GM12878 (cell line): ENCODE measurements at regions not wholly inside any gene's neighbourhood (a gene's known extent, or its start where the extent isn't known, plus 50 kb on each side); places are given as distances from the start of the nearest gene placed in this dataset.

Source experiments
- ATAC-seq: fragments of 200-7000 bp; cut with Tn5 transposase; 3 replicates; pipeline ENCODE4 v1.9.1; 2020; ENCODE audit warnings: mild to moderate bottlenecking, moderate library complexity
- BruUV-seq: library from RNA; stranded (reverse); fragments of 400-500 nt; replicated peaks from 2 replicates; lab custom pipeline; 2021; lab: Mats Ljungman, UMichigan
- CTCF ChIA-PET: fragments of 300-600 bp; sonication (Branson Sonifier 250); formaldehyde crosslinking; extraction: SDS; loops from one replicate; lab custom pipeline; 2021; ENCODE audit warnings: inconsistent platforms; lab: Yijun Ruan, JAX
- POLR2A ChIA-PET: fragments of 350-600 bp; formaldehyde crosslinking; extraction: SDS; loops from one replicate; lab custom pipeline; 2021; ENCODE audit warnings: inconsistent platforms; lab: Charles Lee
- RAD21 ChIA-PET: fragments of 300-600 bp; sonication (Branson Sonifier 250); formaldehyde crosslinking; loops from one replicate; lab custom pipeline; 2023; ENCODE audit warnings: antibody characterized with exemption; ENCODE audit not compliant: unreplicated experiment; lab: Charles Lee
- SMC1A ChIA-PET: fragments of 300-600 bp; sonication (Branson Sonifier 250); formaldehyde crosslinking; loops from one replicate; lab custom pipeline; 2023; ENCODE audit not compliant: unreplicated experiment, uncharacterized antibody; lab: Charles Lee
- DNase-seq: peaks from one replicate; pipeline ENCODE4 v3.0.0-alpha.2; 2011; ENCODE audit warnings: low read depth, low spot score
- FAIRE-seq: peaks from 3 replicates; lab custom pipeline; 2011; peaks lifted over from hg19 to GRCh38; lab: Jason Lieb, UNC
- H2AFZ ChIP-seq: 2 replicates; pipeline ENCODE4 v1.6.0; 2011; ENCODE audit warnings: low read depth, low read length, control low read depth; ENCODE audit not compliant: control insufficient read depth
- H3K27ac ChIP-seq: 2 replicates; pipeline ENCODE4 v1.5.1; 2011; ENCODE audit warnings: control low read depth; ENCODE audit not compliant: control insufficient read depth, insufficient read depth
- H3K27me3 ChIP-seq, 2 experiments: replicated peaks in 1 of 2; 2 replicates each; pipeline versions ENCODE4 v1.6.0 to v1.6.1; 2011; ENCODE audit warnings: low read length in 1 of 2; ENCODE audit not compliant: control insufficient read depth in 2 of 2, insufficient read depth in 2 of 2
- H3K36me3 ChIP-seq, 2 experiments: 2 replicates each; pipeline ENCODE4 v1.5.1; 2011; ENCODE audit warnings: low read length in 1 of 2; ENCODE audit not compliant: control insufficient read depth in 2 of 2, insufficient read depth in 2 of 2
- H3K4me1 ChIP-seq: 2 replicates; pipeline ENCODE4 v1.6.1; 2011; ENCODE audit warnings: mild to moderate bottlenecking, low read length, moderate library complexity, mixed read lengths; ENCODE audit not compliant: control insufficient read depth, insufficient read depth
- H3K4me2 ChIP-seq: 2 replicates; pipeline ENCODE4 v1.6.0; 2011; ENCODE audit warnings: control low read depth; ENCODE audit not compliant: control insufficient read depth, insufficient read depth
- H3K4me3 ChIP-seq: fragments of 200-600 bp; sonication (generic); 2 replicates; pipeline ENCODE4 v1.5.1; 2016
- H3K79me2 ChIP-seq: 2 replicates; pipeline ENCODE4 v1.6.0; 2011; ENCODE audit warnings: low read length; ENCODE audit not compliant: control insufficient read depth, insufficient read depth
- H3K9ac ChIP-seq: 2 replicates; pipeline ENCODE4 v1.8.0; 2011; ENCODE audit warnings: low read length, control low read depth, mixed read lengths; ENCODE audit not compliant: control insufficient read depth, insufficient read depth
- H3K9me3 ChIP-seq: replicated peaks from 3 replicates; pipeline ENCODE4 v1.5.1; 2011; ENCODE audit warnings: mild to moderate bottlenecking, low read length; ENCODE audit not compliant: control insufficient read depth, insufficient read depth
- H4K20me1 ChIP-seq: 2 replicates; pipeline ENCODE4 v1.6.0; 2011; ENCODE audit not compliant: control insufficient read depth, insufficient read depth
- ESRRA ChIP-seq: IDR thresholded peaks from 2 replicates; pipeline ENCODE4 v1.6.1; 2012; ENCODE audit warnings: mild to moderate bottlenecking, low read length, improper control_type of control experiment
- FOS ChIP-seq: IDR thresholded peaks from 3 replicates; pipeline ENCODE4 v1.6.1; 2011; ENCODE audit warnings: borderline replicate concordance; ENCODE audit not compliant: insufficient read length; ENCODE audit errors: extremely low read depth
- KLF5 ChIP-seq: fragments of 450-650 bp; IDR thresholded peaks from 2 replicates; pipeline ENCODE4 v1.6.1; 2014; ENCODE audit warnings: mild to moderate bottlenecking; ENCODE audit not compliant: partially characterized antibody
- NRF1 ChIP-seq: conservative IDR thresholded peaks from 2 replicates; pipeline ENCODE4 v1.6.1; 2011; ENCODE audit warnings: mild to moderate bottlenecking, low read depth, low read length, improper control_type of control experiment
- RBBP5 ChIP-seq: fragments of 200-600 bp; sonication (generic); conservative IDR thresholded peaks from 2 replicates; pipeline ENCODE4 v1.6.1; 2016
- SIX5 ChIP-seq: IDR thresholded peaks from 2 replicates; pipeline ENCODE4 v1.6.1; 2011; ENCODE audit warnings: mild to moderate bottlenecking, low read depth, low read length, moderate library complexity; ENCODE audit not compliant: severe bottlenecking
- SREBF2 ChIP-seq: IDR thresholded peaks from 2 replicates; pipeline ENCODE4 v1.6.1; 2012; ENCODE audit warnings: mild to moderate bottlenecking, low read length
- STAT3 ChIP-seq: IDR thresholded peaks from 2 replicates; pipeline ENCODE4 v1.6.1; 2011; ENCODE audit warnings: low read depth, low read length, improper control_type of control experiment
- TAF1 ChIP-seq: IDR thresholded peaks from 2 replicates; pipeline ENCODE4 v1.6.1; 2011; ENCODE audit warnings: mild to moderate bottlenecking, low read depth, low read length, borderline replicate concordance
- TARDBP ChIP-seq: IDR thresholded peaks from 2 replicates; pipeline ENCODE4 v1.6.1; 2016; ENCODE audit warnings: borderline replicate concordance
- WRNIP1 ChIP-seq: IDR thresholded peaks from 2 replicates; pipeline ENCODE4 v1.6.1; 2011; ENCODE audit warnings: low read depth, low read length, improper control_type of control experiment, borderline replicate concordance
- YBX1 ChIP-seq: fragments of 450-650 bp; IDR thresholded peaks from 2 replicates; pipeline ENCODE4 v1.6.1; 2016; ENCODE audit warnings: antibody characterized with exemption
- WGBS: methylation state at CpG from one replicate; pipeline ENCODE4 v1.1.6; 2016; ENCODE audit warnings: low lambda C conversion rate; ENCODE audit not compliant: insufficient replicate concordance, insufficient coverage; ENCODE audit errors: missing lambda C conversion rate; 5-methylcytosine and 5-hydroxymethylcytosine counted together
- in situ Hi-C: fragments of 300-500 bp; cut with MboI; formaldehyde crosslinking; loops from 9 replicates; pipeline ENCODE4 v1.14.3; 2018; ENCODE audit warnings: mixed read lengths
- intact Hi-C: fragments of 100-400 bp; cut with micrococcal nuclease; formaldehyde crosslinking; loops from one replicate; pipeline ENCODE4 v1.14.2; 2022; ENCODE audit not compliant: unreplicated experiment
- TF ChIP-seq, protein P1 (sequence below): fragments of 450-650 bp; IDR thresholded peaks from 2 replicates; pipeline ENCODE4 v1.6.1; 2016; ENCODE audit warnings: mild to moderate bottlenecking
- TF ChIP-seq, protein P2 (sequence below): fragments of 450-650 bp; IDR thresholded peaks from 2 replicates; pipeline ENCODE4 v1.6.1; 2017; ENCODE audit warnings: antibody characterized with exemption, mild to moderate bottlenecking, moderate library complexity
- TF ChIP-seq, protein P3 (sequence below): fragments of 450-650 bp; IDR thresholded peaks from 2 replicates; pipeline ENCODE4 v1.6.1; 2014; ENCODE audit warnings: mild to moderate bottlenecking

DNA sequence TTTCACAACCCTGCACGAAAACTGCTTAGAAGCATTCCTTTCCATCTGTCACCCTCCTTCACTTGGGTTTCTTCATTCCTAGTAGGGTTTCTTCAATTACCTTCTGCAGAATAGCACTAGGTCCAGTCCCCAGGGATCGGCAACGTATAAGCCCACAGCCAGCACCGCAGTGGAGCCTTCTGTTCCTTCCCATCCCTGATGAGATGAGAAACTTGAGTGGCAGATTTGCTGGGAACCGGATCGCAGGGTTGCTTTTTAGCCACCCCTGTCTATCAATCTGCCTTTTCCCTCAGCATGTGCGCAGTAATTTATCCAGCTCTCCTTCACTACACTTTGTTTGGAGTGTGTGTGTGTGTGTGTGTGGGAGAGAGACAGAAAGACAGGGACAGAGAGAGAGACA is 94.2 kb downstream of the CD8B2 start:
- CTCF ChIA-PET: interaction anchor here (1.2 to 2.4 kb wide), 8 partner anchors 9 to 477 kb away, joined by 4 to 12 read pairs (median 6); no protein-coding TSS in a partner anchor
- no peak overlapping the region for H2AFZ ChIP-seq
- SMC1A ChIA-PET: no interaction called here
- RAD21 ChIA-PET: no interaction called here
- H3K9ac ChIP-seq: no peak overlapping the region
- no peaks in the 10 kb centered on the region for H4K20me1 ChIP-seq
- intact Hi-C loops (loop anchor here (2.0 to 5.0 kb wide), 2 partner anchors 477 to 1004 kb away; no protein-coding TSS in a partner anchor), in situ Hi-C loops (no loop called here)
- TF ChIP-seq SREBF2 (no peak), TAF1 (no peak), KLF5 (no peak), ESRRA (no peak), STAT3 (no peak), NRF1 (no peak), WRNIP1 (no peak), FOS (no peak), SIX5 (no peak), YBX1 (no peak), TARDBP (no peak), RBBP5 (no peak)
- TF ChIP-seq, protein P1, sequence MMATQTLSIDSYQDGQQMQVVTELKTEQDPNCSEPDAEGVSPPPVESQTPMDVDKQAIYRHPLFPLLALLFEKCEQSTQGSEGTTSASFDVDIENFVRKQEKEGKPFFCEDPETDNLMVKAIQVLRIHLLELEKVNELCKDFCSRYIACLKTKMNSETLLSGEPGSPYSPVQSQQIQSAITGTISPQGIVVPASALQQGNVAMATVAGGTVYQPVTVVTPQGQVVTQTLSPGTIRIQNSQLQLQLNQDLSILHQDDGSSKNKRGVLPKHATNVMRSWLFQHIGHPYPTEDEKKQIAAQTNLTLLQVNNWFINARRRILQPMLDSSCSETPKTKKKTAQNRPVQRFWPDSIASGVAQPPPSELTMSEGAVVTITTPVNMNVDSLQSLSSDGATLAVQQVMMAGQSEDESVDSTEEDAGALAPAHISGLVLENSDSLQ: no peak
- TF ChIP-seq, protein P2, sequence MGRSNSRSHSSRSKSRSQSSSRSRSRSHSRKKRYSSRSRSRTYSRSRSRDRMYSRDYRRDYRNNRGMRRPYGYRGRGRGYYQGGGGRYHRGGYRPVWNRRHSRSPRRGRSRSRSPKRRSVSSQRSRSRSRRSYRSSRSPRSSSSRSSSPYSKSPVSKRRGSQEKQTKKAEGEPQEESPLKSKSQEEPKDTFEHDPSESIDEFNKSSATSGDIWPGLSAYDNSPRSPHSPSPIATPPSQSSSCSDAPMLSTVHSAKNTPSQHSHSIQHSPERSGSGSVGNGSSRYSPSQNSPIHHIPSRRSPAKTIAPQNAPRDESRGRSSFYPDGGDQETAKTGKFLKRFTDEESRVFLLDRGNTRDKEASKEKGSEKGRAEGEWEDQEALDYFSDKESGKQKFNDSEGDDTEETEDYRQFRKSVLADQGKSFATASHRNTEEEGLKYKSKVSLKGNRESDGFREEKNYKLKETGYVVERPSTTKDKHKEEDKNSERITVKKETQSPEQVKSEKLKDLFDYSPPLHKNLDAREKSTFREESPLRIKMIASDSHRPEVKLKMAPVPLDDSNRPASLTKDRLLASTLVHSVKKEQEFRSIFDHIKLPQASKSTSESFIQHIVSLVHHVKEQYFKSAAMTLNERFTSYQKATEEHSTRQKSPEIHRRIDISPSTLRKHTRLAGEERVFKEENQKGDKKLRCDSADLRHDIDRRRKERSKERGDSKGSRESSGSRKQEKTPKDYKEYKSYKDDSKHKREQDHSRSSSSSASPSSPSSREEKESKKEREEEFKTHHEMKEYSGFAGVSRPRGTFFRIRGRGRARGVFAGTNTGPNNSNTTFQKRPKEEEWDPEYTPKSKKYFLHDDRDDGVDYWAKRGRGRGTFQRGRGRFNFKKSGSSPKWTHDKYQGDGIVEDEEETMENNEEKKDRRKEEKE: no peak
- TF ChIP-seq, protein P3, sequence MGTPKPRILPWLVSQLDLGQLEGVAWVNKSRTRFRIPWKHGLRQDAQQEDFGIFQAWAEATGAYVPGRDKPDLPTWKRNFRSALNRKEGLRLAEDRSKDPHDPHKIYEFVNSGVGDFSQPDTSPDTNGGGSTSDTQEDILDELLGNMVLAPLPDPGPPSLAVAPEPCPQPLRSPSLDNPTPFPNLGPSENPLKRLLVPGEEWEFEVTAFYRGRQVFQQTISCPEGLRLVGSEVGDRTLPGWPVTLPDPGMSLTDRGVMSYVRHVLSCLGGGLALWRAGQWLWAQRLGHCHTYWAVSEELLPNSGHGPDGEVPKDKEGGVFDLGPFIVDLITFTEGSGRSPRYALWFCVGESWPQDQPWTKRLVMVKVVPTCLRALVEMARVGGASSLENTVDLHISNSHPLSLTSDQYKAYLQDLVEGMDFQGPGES: no peak
- 81% methylated on average over 7 of the region's 7 CpGs for WGBS
- H3K27ac ChIP-seq: no peak overlapping the region
- no peaks in the 10 kb centered on the region for H3K4me1 ChIP-seq
- POLR2A ChIA-PET: no interaction called here
- no peaks in the 10 kb centered on the region for H3K36me3 ChIP-seq
- no peaks in the 10 kb centered on the region for H3K9me3 ChIP-seq
- H3K4me3 ChIP-seq: no peak overlapping the region
- ATAC-seq (no peak), FAIRE-seq (no peak), DNase-seq (no peak)
- BruUV-seq: no TSS peak
- H3K79me2 ChIP-seq: no peaks in the 10 kb centered on the region
- no peak overlapping the region for H3K4me2 ChIP-seq
- no peaks in the 10 kb centered on the region; a peak in 1 of 4 replicates for H3K27me3 ChIP-seq
